Fibroblast of skin of right biceps (primary cell): ENCODE measurements at regions not wholly inside any gene's neighbourhood (a gene's known extent, or its start where the extent isn't known, plus 50 kb on each side); places are given as distances from the start of the nearest gene placed in this dataset.
"Not testable (repeated sequence)": the region's sequence is repeated elsewhere in the genome, so short reads cannot be mapped to it uniquely, and the experiment has no call there.

Experiments used
- DNase-seq: peaks from one replicate; pipeline ENCODE4 v3.0.0-alpha.2; 2013

DNA sequence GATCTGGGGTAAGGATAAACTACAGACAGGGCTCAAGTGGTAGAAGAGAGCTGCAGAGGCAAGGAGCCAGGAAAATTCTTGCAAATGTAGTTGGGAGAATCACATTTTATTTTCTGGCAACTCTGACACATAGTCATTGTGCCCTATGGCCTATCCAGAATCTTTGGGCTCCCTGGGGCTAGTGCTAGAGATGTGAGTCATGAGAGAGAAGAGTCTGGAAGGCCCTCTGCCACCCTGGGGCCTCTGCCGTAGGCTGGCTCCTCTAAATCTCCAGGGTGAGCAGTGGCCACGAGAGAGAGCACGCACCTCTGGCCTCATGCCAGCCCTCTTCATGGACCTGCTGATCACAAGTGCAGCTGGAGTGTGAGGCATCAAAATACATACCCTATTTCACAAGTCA lies 74.3 kb upstream of the SSBP2 start:
- peak; percentile 55 for DNase-seq

DNA sequence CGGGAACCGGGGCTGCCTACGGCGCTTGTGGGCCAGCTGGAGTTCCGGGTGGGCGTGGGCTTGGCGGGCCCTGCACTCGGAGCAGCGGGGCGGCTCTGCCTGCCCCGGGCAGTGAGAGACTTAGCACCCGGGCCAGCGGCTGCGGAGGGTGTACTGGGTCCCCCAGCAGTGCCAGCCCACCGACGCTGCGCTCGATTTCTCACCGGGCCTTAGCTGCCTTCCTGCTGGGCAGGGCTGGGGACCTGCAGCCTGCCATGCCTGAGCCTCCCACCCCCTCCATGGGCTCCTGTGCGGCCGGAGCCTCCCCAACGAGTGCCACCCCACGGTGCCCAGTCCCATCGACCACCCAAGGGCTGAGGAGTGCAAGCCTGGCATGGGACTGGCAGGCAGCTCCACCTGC lies 72.8 kb upstream of the SSBP2 start:
- not testable (repeated sequence) for DNase-seq

DNA sequence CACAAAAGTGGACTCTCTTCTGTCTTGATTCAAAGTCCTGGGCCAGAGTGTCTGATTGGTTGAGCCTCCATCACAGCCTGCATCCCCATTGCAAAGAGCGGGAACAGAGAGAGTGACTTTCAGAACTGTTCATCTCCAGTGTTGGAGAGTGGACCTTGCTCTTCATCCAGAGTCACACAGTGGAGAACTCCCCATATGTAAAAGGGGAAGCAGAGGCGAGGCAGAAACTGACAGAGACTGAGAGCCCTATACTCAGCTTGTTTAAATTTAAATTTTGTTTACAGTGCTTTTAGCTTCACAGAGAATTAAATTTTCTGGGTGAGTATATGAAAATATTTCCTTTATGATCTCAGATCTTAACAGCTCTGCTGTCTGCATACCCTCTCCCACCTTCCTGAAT lies 70.0 kb upstream of the SSBP2 start:
- no peak for DNase-seq

DNA sequence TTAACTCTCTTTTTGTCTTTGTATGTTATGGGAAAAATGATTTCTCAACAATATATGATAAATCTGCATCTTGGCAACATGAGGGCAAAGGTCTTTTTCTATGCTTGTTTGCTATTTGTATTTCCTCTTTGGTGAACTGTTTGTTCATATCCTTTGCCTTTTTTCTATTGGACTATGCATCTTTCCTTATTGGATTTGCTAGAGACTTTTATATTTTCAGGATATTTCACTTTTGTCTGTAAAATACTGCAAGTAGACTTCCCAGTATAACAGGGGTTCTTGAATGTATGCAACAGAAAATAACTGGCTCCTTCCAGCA lies 69.4 kb upstream of the SSBP2 start:
- no peak for DNase-seq

DNA sequence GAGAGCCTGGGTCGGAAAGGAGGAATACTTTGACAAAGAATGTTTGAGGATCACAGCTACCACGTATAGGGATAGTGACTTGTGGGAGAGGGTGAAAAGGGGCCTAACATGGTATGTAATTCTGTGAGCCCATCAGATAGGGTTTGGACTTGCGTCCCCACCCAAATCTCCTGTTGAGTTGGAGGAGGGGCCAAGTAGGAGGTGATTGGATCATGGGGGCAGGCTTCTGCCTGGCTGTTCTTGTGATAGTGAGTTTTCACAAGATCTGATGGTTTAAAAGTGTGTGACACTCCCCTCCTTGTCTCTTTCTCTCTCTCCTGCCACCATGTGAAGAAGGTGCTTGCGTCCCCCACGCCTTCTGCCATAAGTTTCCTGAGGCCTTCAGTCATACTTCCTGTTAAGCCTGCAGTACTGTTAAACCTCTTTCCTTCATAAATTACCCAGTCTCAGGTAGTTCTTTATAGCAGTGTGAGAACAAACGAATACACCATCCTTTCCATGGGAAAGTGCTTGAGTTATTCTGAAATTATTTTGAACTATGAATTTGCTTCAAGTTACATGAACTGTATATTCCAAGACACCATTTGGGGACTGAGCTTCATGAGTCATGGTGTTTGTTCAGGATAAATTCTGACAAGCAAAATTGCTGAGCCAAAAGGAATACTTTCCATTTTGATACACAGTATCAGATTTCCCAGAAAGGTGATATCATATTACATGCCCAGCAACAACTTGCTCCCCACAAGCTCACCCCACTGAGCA lies 68.8 kb upstream of the SSBP2 start:
- DNase-seq: peak; percentile 53

DNA sequence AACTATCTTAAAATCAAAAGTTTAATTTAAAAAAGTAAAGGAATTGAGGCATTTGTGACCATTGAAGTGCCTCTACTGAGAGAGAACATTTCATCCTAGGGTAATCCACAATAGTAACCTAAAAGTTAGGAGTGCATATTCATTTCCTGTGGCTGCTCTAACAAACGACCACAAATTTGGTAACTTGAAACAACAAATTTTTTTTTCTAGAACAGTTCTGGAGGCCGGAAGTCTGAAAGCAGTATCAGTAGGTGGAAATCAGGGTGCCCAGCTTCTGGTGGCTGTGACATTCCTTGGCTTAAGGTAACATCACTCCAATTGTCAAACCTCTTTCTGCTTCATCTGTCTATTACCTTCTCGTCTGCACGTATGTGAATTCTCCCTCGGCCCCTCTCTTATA lies 67.1 kb upstream of the SSBP2 start:
- DNase-seq: no peak

DNA sequence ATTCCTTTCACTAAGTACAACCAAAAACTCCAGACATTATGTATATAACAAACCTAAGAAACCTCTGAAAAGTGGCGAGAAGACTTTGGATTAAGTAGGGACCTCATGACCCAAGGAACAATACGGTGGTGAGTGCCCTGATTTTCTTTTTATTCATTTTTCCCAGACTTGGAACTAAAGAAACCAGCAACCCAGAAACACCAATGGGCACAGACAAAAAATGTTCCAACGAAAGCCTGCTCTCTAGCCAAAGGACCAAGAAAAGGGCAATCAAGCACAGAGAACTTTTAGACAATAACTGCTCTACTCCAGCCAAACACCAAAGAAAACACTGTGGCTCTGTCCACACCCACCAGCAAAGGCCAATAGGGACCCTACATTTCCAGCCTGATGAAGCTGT lies 66.2 kb upstream of the SSBP2 start:
- no peak for DNase-seq

DNA sequence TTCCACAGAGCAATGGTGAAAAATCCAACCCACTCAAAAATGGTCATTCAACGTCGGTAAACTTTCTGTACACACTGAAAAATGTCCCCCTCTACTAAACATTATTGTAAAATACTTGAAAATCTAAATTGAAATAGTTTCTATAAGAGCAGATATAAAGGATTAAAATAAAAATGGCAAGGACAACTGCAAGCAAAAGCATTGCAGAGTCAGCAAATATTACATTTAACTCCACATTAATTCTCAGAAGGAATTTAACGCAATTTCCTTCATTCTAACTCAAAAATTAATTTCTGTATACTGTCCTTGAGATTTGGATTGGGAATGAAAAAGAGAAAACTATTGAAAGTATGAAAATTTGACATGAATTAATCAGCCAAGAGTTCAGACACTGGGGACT lies 64.4 kb upstream of the SSBP2 start:
- DNase-seq: no peak

DNA sequence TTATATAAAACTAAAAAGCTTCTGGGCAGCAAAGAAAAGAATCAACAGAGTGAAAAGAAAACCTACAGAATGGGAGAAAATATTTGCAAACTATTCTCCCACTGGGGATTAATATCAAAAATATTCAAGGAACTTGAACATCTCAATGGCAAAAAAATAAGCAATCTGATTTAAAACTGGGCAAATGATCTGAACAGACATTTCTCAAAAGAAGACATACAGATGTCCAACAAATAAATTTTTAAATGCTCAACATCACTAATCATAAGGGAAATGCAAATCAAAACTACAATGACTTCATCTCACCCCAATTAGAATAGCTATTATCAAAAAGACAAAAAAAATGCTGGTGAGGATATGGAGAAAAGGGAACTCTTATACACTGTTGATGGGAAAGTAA lies 57.2 kb upstream of the SSBP2 start:
- no peak for DNase-seq

DNA sequence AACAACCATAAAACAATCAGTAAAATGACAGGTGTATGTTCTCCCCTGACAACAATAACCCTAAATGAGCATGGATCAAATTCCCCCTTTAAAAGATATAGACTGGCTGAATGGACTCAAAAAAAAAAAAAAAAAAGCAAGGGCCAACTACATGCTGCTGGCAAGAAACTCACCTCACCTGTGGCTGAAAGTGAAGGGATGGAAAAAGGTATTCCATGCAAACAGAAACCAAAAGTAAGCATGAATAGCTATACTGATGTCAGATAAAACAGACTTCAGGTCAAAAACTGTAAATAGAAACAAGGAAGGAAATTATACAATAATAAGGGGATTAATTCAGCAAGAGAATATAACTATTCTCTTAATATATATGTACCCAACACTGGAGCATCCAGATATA lies 54.2 kb upstream of the SSBP2 start:
- DNase-seq: no peak

DNA sequence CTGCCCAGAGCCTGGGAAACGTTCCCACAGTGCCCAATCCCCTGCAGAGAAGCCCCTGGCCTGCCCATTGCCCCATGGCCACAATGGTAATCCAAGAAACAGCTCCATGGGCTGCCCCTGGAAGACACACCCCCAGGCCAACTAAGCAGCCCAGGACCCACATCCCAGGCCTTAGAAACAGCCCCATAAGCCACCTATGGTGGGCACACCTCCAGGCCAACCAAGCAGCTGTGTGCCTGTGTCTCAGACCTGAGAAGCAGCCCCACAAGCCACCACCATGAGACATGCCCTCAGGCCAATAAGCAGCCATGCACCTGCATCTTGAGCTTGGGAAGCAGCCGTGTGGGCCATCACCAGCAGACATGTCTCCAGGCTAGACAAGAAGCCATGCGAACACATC lies 52.9 kb upstream of the SSBP2 start:
- DNase-seq: no peak

DNA sequence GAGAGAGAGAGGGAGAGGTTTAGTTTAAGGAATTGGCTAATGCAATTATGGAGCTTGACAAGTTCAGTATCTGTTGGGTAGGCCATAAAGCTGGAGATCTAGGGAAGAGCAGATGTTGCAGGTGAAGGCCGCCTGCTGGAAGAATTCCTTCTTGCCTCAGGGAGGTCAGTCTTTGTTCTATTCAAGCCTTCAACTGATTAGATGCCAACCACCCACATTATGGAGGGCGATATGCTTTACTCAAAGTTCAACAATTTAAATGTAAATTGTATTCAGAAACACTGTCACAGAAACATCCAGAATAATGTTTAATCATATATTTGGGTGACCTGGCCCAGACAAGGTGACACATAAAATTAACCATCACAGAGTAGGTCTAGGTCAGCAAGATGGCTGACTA lies 51.7 kb upstream of the SSBP2 start:
- no peak for DNase-seq

DNA sequence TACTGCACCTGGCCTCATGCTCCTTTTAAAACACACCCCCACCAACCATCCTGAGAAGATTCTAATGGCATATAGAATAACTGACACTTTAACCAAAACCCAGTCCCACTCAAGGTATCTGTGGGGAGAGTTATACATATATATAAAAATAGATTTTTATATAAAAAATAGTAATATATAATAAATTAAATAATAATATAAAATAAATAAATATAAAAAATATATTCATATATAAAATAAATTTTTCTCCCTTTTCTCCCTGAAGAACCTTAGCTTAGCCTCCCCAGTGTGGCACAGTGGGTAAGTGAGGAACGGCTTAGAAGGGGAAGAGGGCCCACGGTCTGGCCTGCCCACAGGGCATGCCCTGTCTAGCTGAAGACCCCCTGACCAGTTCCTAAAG lies 51.1 kb upstream of the SSBP2 start:
- no peak for DNase-seq

DNA sequence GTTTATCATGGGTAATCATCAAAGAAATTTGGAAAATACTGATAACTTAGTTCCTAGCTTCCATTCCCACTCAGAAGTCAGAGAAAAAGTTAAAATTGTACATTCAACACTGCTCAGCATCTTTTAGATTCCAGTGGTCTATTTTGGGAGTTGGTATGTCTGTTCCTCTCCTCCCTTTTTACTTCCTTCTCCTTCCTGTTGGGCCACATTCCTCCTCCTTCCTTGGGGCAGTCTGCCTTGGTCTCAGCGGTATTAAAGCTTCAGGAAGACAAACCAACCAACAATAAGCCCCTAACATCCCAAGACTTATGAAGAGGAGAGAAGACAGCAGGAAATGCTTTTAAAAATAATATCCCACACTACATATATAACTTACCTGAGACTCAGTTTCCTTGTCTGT lies 49.9 kb upstream of the SSBP2 start:
- peak; percentile 21 for DNase-seq
